ENCODE measurements at regions not wholly inside any gene's neighbourhood (a gene's known extent, or its start where the extent isn't known, plus 50 kb on each side); places are given as distances from the start of the nearest gene placed in this dataset.

- TF ChIP-seq CTCF (IDR thresholded peaks at IDR 0.05) (no peak), POLR2A (IDR thresholded peaks at IDR 0.05) (no peak)
Observed at GRCh38 chr9:78622126-78622525, 325.2 kb downstream of the PSAT1 start.

All from testis (tissue), 2 donors.